ENCODE measurements at regions not wholly inside any gene's neighbourhood (a gene's known extent, or its start where the extent isn't known, plus 50 kb on each side); places are given as distances from the start of the nearest gene placed in this dataset.
A peak's percentile ranks its signal among the peaks of the same experiment; 100 is the strongest.

DNA sequence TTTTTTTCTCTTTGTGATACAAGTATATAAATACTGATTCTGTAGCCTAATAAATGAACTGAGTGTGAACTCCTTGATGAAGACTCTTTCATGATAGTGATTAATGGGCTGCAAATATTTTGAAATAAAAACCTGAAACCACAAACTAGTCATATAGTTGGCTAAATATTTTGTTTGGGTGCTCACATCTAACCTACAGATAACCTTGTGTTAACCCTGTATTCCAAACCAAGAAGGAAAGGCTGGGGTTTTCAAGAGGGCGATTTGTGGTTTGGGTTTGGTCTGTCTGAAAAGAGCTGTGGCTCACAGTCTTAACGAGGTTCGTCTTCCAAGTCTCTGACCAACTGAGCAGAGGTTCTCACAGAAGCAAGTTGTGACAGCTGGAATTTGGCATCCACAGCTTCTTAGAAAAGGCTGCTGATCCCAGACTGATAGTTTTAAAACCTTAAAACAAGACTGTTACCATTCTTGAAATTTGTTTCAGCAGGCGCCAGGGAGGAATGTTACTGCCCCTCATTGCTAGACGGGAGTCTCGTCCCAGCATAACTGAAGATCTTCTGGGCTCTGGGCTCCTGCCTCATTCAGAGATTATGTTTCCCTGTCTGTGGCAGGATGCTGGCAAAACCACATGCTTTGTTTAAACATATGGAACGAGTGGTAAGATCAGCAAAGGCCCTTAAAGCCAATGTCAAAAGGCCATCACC is 736.4 kb upstream of the MARCKS start:
- Histone ChIP-seq H3K4me3 (ENCODE audit: low read depth in 2 of 2, low read length in 2 of 2) (no peak overlapping the region), H3K36me3 (ENCODE audit: control insufficient read depth, insufficient read depth, low read length) (no peaks in the 10 kb centered on the region), H3K27ac (ENCODE audit: low read length) (no peak overlapping the region; the same call in 1 of the 2 replicates), H3K27me3 (ENCODE audit: control insufficient read depth, insufficient read depth, low read length) (no peaks in the 10 kb centered on the region), H3K9me3 (ENCODE audit: control insufficient read depth, insufficient read depth, low read depth, low read length) (no peaks in the 10 kb centered on the region), H3K4me1 (ENCODE audit: control insufficient read depth, insufficient read depth, low read length) (0 out of 2 replicates have a peak, but pooled peaks cover 2% of the 10 kb centered on the region)
- POLR2A ChIA-PET, result no interaction called here
- intact Hi-C loops (cut with micrococcal nuclease; ENCODE audit: unreplicated experiment) (no loop called here), in situ Hi-C loops (cut with HindIII; ENCODE audit: low pct_unique_long_range_greater_than_20kb, low sequenced_read_pairs) (no loop called here)
- ATAC-seq (peak; percentile 68), DNase-seq (ENCODE audit: low read depth, low spot score) (no peak)
- BruUV-seq (replicated peaks), result no TSS peak
- TF ChIP-seq, protein P1, sequence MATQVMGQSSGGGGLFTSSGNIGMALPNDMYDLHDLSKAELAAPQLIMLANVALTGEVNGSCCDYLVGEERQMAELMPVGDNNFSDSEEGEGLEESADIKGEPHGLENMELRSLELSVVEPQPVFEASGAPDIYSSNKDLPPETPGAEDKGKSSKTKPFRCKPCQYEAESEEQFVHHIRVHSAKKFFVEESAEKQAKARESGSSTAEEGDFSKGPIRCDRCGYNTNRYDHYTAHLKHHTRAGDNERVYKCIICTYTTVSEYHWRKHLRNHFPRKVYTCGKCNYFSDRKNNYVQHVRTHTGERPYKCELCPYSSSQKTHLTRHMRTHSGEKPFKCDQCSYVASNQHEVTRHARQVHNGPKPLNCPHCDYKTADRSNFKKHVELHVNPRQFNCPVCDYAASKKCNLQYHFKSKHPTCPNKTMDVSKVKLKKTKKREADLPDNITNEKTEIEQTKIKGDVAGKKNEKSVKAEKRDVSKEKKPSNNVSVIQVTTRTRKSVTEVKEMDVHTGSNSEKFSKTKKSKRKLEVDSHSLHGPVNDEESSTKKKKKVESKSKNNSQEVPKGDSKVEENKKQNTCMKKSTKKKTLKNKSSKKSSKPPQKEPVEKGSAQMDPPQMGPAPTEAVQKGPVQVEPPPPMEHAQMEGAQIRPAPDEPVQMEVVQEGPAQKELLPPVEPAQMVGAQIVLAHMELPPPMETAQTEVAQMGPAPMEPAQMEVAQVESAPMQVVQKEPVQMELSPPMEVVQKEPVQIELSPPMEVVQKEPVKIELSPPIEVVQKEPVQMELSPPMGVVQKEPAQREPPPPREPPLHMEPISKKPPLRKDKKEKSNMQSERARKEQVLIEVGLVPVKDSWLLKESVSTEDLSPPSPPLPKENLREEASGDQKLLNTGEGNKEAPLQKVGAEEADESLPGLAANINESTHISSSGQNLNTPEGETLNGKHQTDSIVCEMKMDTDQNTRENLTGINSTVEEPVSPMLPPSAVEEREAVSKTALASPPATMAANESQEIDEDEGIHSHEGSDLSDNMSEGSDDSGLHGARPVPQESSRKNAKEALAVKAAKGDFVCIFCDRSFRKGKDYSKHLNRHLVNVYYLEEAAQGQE (IDR thresholded peaks at IDR 0.05; ENCODE audit: insufficient read depth in 1 of 2, low read depth in 2 of 2, low read length in 1 of 2), result no peak
- CTCF ChIA-PET, result no interaction called here

DNA sequence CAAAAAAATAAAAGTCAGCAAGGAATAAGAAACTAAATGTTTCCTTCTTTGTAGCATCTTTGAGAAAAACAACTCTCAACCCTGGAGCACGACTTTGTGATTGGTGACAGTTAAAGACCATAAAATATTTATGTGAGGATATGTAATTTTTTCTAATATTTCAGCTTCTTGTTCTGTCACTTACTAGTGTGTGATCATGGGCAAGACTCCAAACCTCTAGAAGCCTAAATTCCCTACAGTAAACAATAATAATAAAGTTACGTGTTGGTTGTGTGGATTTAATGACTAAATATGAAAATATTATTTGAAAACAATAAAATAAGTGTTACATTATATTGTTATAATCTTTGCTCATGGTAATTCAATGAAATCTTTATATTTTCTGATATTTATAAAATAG is 735.6 kb upstream of the MARCKS start:
- ATAC-seq, result no peak

More for the DNA sequence above, 735.6 kb upstream of the MARCKS start:
- intact Hi-C loops (cut with micrococcal nuclease; ENCODE audit: unreplicated experiment) (no loop called here), in situ Hi-C loops (cut with HindIII; ENCODE audit: low pct_unique_long_range_greater_than_20kb, low sequenced_read_pairs) (no loop called here)
- no peaks in the 10 kb centered on the region for H3K36me3 ChIP-seq (ENCODE audit: control insufficient read depth, insufficient read depth, low read length)
- 0 out of 2 replicates have a peak, but pooled peaks cover 2% of the 10 kb centered on the region for H3K4me1 ChIP-seq (ENCODE audit: control insufficient read depth, insufficient read depth, low read length)
- no TSS peak for BruUV-seq (replicated peaks)
- no peak overlapping the region for H3K4me3 ChIP-seq (ENCODE audit: low read depth in 2 of 2, low read length in 2 of 2)
- no peaks in the 10 kb centered on the region for H3K9me3 ChIP-seq (ENCODE audit: control insufficient read depth, insufficient read depth, low read depth, low read length)
- ChIA-PET POLR2A (no interaction called here), CTCF (no interaction called here)
- no peaks in the 10 kb centered on the region for H3K27me3 ChIP-seq (ENCODE audit: control insufficient read depth, insufficient read depth, low read length)
- H3K27ac ChIP-seq (ENCODE audit: low read length), result no peak overlapping the region
- TF ChIP-seq, protein P2, sequence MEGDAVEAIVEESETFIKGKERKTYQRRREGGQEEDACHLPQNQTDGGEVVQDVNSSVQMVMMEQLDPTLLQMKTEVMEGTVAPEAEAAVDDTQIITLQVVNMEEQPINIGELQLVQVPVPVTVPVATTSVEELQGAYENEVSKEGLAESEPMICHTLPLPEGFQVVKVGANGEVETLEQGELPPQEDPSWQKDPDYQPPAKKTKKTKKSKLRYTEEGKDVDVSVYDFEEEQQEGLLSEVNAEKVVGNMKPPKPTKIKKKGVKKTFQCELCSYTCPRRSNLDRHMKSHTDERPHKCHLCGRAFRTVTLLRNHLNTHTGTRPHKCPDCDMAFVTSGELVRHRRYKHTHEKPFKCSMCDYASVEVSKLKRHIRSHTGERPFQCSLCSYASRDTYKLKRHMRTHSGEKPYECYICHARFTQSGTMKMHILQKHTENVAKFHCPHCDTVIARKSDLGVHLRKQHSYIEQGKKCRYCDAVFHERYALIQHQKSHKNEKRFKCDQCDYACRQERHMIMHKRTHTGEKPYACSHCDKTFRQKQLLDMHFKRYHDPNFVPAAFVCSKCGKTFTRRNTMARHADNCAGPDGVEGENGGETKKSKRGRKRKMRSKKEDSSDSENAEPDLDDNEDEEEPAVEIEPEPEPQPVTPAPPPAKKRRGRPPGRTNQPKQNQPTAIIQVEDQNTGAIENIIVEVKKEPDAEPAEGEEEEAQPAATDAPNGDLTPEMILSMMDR (IDR thresholded peaks at IDR 0.05), result no peak
- TF ChIP-seq, protein P1 (IDR thresholded peaks at IDR 0.05; ENCODE audit: insufficient read depth in 1 of 2, low read depth in 2 of 2, low read length in 1 of 2), result no peak
- TF ChIP-seq TCF7L2 (IDR thresholded peaks at IDR 0.05; ENCODE audit: low read depth, low read length), result no peak
- no peak for TF ChIP-seq POLR2AphosphoS5 (IDR thresholded peaks at IDR 0.05; ENCODE audit: low read depth, low read length)
- TF ChIP-seq SIN3A (IDR thresholded peaks at IDR 0.05; ENCODE audit: borderline replicate concordance, insufficient read depth, low read depth, low read length), result no peak
- no peak for DNase-seq (ENCODE audit: low read depth, low spot score)
